ENCODE measurements at regions not wholly inside any gene's neighbourhood (a gene's known extent, or its start where the extent isn't known, plus 50 kb on each side); places are given as distances from the start of the nearest gene placed in this dataset.

- TF ChIP-seq, protein P1, sequence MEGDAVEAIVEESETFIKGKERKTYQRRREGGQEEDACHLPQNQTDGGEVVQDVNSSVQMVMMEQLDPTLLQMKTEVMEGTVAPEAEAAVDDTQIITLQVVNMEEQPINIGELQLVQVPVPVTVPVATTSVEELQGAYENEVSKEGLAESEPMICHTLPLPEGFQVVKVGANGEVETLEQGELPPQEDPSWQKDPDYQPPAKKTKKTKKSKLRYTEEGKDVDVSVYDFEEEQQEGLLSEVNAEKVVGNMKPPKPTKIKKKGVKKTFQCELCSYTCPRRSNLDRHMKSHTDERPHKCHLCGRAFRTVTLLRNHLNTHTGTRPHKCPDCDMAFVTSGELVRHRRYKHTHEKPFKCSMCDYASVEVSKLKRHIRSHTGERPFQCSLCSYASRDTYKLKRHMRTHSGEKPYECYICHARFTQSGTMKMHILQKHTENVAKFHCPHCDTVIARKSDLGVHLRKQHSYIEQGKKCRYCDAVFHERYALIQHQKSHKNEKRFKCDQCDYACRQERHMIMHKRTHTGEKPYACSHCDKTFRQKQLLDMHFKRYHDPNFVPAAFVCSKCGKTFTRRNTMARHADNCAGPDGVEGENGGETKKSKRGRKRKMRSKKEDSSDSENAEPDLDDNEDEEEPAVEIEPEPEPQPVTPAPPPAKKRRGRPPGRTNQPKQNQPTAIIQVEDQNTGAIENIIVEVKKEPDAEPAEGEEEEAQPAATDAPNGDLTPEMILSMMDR (conservative IDR thresholded peaks at IDR 0.05; ENCODE audit: low read length) = no peak
- TF ChIP-seq EZH2phosphoT487 (IDR thresholded peaks at IDR 0.05; ENCODE audit: borderline replicate concordance) = no peak
- Histone ChIP-seq H3K4me1 (ENCODE audit: insufficient read depth, low read length, poor library complexity, severe bottlenecking) (no peaks in the 10 kb centered on the region), H3K4me3 (ENCODE audit: low read length, poor library complexity, severe bottlenecking) (no peak overlapping the region), H3K27me3 (ENCODE audit: insufficient read depth, low read length, poor library complexity, severe bottlenecking) (no peaks in the 10 kb centered on the region), H3K4me2 (ENCODE audit: low read depth, low read length, poor library complexity, severe bottlenecking) (no peak overlapping the region), H3K79me2 (ENCODE audit: insufficient read depth, low read length) (no peaks in the 10 kb centered on the region), H3K9me3 (ENCODE audit: insufficient read depth, low read depth, low read length) (no peaks in the 10 kb centered on the region), H3F3A (ENCODE audit: low read depth) (no peaks in the 10 kb centered on the region), H3K36me3 (ENCODE audit: insufficient read depth, low read length) (no peaks in the 10 kb centered on the region), H4K20me1 (ENCODE audit: insufficient read depth, low read length, poor library complexity, severe bottlenecking) (no peaks in the 10 kb centered on the region), H2AFZ (ENCODE audit: low read length) (no peak overlapping the region), H3K9me2 (replicated peaks; ENCODE audit: low read depth, low read length) (no peaks in the 10 kb centered on the region), H3K9ac (ENCODE audit: low read depth, low read length, poor library complexity, severe bottlenecking) (no peak overlapping the region)
These were observed 269.2 kb upstream of the MAOA start for GRCh38 chrX:43386875-43387274.

GRCh38 chrX:43405191-43405590 is 250.9 kb upstream of the MAOA start:
- TF ChIP-seq, protein P1 (conservative IDR thresholded peaks at IDR 0.05; ENCODE audit: low read length) = no peak
- no peak for TF ChIP-seq EZH2phosphoT487 (IDR thresholded peaks at IDR 0.05; ENCODE audit: borderline replicate concordance)
- Histone ChIP-seq H3K79me2 (ENCODE audit: insufficient read depth, low read length) (no peaks in the 10 kb centered on the region), H3K4me1 (ENCODE audit: insufficient read depth, low read length, poor library complexity, severe bottlenecking) (no peaks in the 10 kb centered on the region)

GRCh38 chrX:43423876-43424275 is 232.2 kb upstream of the MAOA start:
- Histone ChIP-seq H3K27me3 (ENCODE audit: insufficient read depth, low read length, poor library complexity, severe bottlenecking) (no peaks in the 10 kb centered on the region), H3K79me2 (ENCODE audit: insufficient read depth, low read length) (no peaks in the 10 kb centered on the region), H3K4me1 (ENCODE audit: insufficient read depth, low read length, poor library complexity, severe bottlenecking) (no peaks in the 10 kb centered on the region), H3K4me3 (ENCODE audit: low read length, poor library complexity, severe bottlenecking) (no peak overlapping the region), H2AFZ (ENCODE audit: low read length) (no peak overlapping the region), H3F3A (ENCODE audit: low read depth) (no peaks in the 10 kb centered on the region), H3K9ac (ENCODE audit: low read depth, low read length, poor library complexity, severe bottlenecking) (no peak overlapping the region), H3K4me2 (ENCODE audit: low read depth, low read length, poor library complexity, severe bottlenecking) (no peak overlapping the region), H4K20me1 (ENCODE audit: insufficient read depth, low read length, poor library complexity, severe bottlenecking) (no peaks in the 10 kb centered on the region), H3K9me2 (replicated peaks; ENCODE audit: low read depth, low read length) (no peaks in the 10 kb centered on the region), H3K9me3 (ENCODE audit: insufficient read depth, low read depth, low read length) (no peaks in the 10 kb centered on the region), H3K36me3 (ENCODE audit: insufficient read depth, low read length) (no peaks in the 10 kb centered on the region)
- no peak for TF ChIP-seq EZH2phosphoT487 (IDR thresholded peaks at IDR 0.05; ENCODE audit: borderline replicate concordance)
- TF ChIP-seq, protein P1 (conservative IDR thresholded peaks at IDR 0.05; ENCODE audit: low read length) = no peak

More at GRCh38 chrX:43405191-43405590, 250.9 kb upstream of the MAOA start:
- Histone ChIP-seq H3K4me2 (ENCODE audit: low read depth, low read length, poor library complexity, severe bottlenecking) (no peak overlapping the region), H3K27me3 (ENCODE audit: insufficient read depth, low read length, poor library complexity, severe bottlenecking) (no peaks in the 10 kb centered on the region), H3K9ac (ENCODE audit: low read depth, low read length, poor library complexity, severe bottlenecking) (no peak overlapping the region), H2AFZ (ENCODE audit: low read length) (no peak overlapping the region), H3F3A (ENCODE audit: low read depth) (no peaks in the 10 kb centered on the region), H3K4me3 (ENCODE audit: low read length, poor library complexity, severe bottlenecking) (no peak overlapping the region), H3K9me3 (ENCODE audit: insufficient read depth, low read depth, low read length) (no peaks in the 10 kb centered on the region), H3K9me2 (replicated peaks; ENCODE audit: low read depth, low read length) (no peaks in the 10 kb centered on the region), H4K20me1 (ENCODE audit: insufficient read depth, low read length, poor library complexity, severe bottlenecking) (no peaks in the 10 kb centered on the region), H3K36me3 (ENCODE audit: insufficient read depth, low read length) (no peaks in the 10 kb centered on the region)
